ENCODE measurements at regions not wholly inside any gene's neighbourhood (a gene's known extent, or its start where the extent isn't known, plus 50 kb on each side); places are given as distances from the start of the nearest gene placed in this dataset.

DNA sequence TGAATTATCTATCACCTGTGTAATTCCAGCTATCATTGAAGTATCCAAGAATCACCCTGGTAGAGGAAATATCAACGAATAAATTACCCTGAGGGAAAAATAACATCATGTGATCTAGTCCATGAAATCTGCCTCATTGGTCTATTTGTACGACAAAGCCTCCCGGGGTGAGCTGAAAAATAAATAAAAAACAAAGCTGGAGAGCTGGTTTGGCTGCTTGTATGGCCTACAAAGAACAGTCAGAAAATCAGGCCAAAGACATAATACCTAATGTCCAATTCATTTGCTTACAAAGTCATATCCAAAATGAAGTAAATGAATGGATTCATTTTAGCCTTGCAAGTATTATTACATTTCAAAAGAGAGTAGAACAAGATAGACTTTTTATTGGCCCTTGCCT lies 449.9 kb downstream of the KLF12 start:
- no peak for TF ChIP-seq RAD21 (IDR thresholded peaks at IDR 0.05; ENCODE audit: low read depth)
- no peak for TF ChIP-seq CBX3 (IDR thresholded peaks at IDR 0.05; ENCODE audit: low read depth)
- TF ChIP-seq, protein P1, sequence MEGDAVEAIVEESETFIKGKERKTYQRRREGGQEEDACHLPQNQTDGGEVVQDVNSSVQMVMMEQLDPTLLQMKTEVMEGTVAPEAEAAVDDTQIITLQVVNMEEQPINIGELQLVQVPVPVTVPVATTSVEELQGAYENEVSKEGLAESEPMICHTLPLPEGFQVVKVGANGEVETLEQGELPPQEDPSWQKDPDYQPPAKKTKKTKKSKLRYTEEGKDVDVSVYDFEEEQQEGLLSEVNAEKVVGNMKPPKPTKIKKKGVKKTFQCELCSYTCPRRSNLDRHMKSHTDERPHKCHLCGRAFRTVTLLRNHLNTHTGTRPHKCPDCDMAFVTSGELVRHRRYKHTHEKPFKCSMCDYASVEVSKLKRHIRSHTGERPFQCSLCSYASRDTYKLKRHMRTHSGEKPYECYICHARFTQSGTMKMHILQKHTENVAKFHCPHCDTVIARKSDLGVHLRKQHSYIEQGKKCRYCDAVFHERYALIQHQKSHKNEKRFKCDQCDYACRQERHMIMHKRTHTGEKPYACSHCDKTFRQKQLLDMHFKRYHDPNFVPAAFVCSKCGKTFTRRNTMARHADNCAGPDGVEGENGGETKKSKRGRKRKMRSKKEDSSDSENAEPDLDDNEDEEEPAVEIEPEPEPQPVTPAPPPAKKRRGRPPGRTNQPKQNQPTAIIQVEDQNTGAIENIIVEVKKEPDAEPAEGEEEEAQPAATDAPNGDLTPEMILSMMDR (IDR thresholded peaks at IDR 0.05 in 2 of 3, conservative IDR thresholded peaks at IDR 0.05 in 1 of 3; ENCODE audit: borderline replicate concordance in 1 of 3, insufficient read depth in 1 of 3, low read depth in 2 of 3, low read length in 2 of 3) = no peak
- TF ChIP-seq EZH2phosphoT487 (IDR thresholded peaks at IDR 0.05; ENCODE audit: borderline replicate concordance) = no peak
- TF ChIP-seq, protein P2, sequence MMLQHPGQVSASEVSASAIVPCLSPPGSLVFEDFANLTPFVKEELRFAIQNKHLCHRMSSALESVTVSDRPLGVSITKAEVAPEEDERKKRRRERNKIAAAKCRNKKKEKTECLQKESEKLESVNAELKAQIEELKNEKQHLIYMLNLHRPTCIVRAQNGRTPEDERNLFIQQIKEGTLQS (IDR thresholded peaks at IDR 0.05) = no peak
- TF ChIP-seq FOSL1 (IDR thresholded peaks at IDR 0.05; ENCODE audit: low read depth) = no peak
- TF ChIP-seq, protein P3, sequence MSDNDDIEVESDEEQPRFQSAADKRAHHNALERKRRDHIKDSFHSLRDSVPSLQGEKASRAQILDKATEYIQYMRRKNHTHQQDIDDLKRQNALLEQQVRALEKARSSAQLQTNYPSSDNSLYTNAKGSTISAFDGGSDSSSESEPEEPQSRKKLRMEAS (IDR thresholded peaks at IDR 0.05) = no peak
- no peak for TF ChIP-seq SIN3A (IDR thresholded peaks at IDR 0.05; ENCODE audit: low read depth)
- TF ChIP-seq, protein P4, sequence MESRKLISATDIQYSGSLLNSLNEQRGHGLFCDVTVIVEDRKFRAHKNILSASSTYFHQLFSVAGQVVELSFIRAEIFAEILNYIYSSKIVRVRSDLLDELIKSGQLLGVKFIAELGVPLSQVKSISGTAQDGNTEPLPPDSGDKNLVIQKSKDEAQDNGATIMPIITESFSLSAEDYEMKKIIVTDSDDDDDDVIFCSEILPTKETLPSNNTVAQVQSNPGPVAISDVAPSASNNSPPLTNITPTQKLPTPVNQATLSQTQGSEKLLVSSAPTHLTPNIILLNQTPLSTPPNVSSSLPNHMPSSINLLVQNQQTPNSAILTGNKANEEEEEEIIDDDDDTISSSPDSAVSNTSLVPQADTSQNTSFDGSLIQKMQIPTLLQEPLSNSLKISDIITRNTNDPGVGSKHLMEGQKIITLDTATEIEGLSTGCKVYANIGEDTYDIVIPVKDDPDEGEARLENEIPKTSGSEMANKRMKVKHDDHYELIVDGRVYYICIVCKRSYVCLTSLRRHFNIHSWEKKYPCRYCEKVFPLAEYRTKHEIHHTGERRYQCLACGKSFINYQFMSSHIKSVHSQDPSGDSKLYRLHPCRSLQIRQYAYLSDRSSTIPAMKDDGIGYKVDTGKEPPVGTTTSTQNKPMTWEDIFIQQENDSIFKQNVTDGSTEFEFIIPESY (IDR thresholded peaks at IDR 0.05; ENCODE audit: extremely low read depth, insufficient replicate concordance, low read length) = no peak
- TF ChIP-seq YY1 (IDR thresholded peaks at IDR 0.05; ENCODE audit: extremely low read depth, insufficient replicate concordance, low read depth, low read length) = no peak
- no peak for TF ChIP-seq ZNF274 (IDR thresholded peaks at IDR 0.05; ENCODE audit: low read depth, low read length)
- TF ChIP-seq ELF1 (IDR thresholded peaks at IDR 0.05; ENCODE audit: borderline replicate concordance, low read depth) = no peak
- TF ChIP-seq TCF7L2 (IDR thresholded peaks at IDR 0.05; ENCODE audit: borderline replicate concordance, extremely low read depth, insufficient read depth, insufficient read length) = no peak
- TF ChIP-seq, protein P5, sequence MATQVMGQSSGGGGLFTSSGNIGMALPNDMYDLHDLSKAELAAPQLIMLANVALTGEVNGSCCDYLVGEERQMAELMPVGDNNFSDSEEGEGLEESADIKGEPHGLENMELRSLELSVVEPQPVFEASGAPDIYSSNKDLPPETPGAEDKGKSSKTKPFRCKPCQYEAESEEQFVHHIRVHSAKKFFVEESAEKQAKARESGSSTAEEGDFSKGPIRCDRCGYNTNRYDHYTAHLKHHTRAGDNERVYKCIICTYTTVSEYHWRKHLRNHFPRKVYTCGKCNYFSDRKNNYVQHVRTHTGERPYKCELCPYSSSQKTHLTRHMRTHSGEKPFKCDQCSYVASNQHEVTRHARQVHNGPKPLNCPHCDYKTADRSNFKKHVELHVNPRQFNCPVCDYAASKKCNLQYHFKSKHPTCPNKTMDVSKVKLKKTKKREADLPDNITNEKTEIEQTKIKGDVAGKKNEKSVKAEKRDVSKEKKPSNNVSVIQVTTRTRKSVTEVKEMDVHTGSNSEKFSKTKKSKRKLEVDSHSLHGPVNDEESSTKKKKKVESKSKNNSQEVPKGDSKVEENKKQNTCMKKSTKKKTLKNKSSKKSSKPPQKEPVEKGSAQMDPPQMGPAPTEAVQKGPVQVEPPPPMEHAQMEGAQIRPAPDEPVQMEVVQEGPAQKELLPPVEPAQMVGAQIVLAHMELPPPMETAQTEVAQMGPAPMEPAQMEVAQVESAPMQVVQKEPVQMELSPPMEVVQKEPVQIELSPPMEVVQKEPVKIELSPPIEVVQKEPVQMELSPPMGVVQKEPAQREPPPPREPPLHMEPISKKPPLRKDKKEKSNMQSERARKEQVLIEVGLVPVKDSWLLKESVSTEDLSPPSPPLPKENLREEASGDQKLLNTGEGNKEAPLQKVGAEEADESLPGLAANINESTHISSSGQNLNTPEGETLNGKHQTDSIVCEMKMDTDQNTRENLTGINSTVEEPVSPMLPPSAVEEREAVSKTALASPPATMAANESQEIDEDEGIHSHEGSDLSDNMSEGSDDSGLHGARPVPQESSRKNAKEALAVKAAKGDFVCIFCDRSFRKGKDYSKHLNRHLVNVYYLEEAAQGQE (IDR thresholded peaks at IDR 0.05; ENCODE audit: low read depth) = no peak
- no peak for TF ChIP-seq POLR2AphosphoS5 (IDR thresholded peaks at IDR 0.05; ENCODE audit: low read depth, low read length)
- no peak for TF ChIP-seq SRF (IDR thresholded peaks at IDR 0.05; ENCODE audit: low read depth)
- intact Hi-C loops (cut with micrococcal nuclease) = no loop called here
- no peaks in the 10 kb centered on the region for H3K9me3 ChIP-seq (ENCODE audit: control insufficient read depth in 1 of 2, insufficient read depth in 1 of 2, low read depth in 1 of 2, low read length in 2 of 2)
- H3K27me3 ChIP-seq (ENCODE audit: insufficient read depth, low read length) = no peaks in the 10 kb centered on the region
- H2AFZ ChIP-seq (ENCODE audit: low read depth, low read length, poor library complexity, severe bottlenecking) = no peak overlapping the region
- no TSS peak for BruUV-seq (replicated peaks)
- DNase-seq (ENCODE audit: low read depth, low spot score) (no peak), ATAC-seq (no peak)
- ChIA-PET CTCF (no interaction called here), POLR2A (no interaction called here), RAD21 (ENCODE audit: low non-redundant PET in 1 of 2, low total read pairs in 2 of 2, uncharacterized antibody in 2 of 2, unreplicated experiment in 2 of 2) (no interaction called here)
- H3K79me2 ChIP-seq (ENCODE audit: insufficient read depth, low read length) = no peaks in the 10 kb centered on the region
- H4K20me1 ChIP-seq (ENCODE audit: insufficient read depth) = no peaks in the 10 kb centered on the region
- no peaks in the 10 kb centered on the region for H3K9me2 ChIP-seq (ENCODE audit: insufficient read depth)
- H3K27ac ChIP-seq (ENCODE audit: low read depth, low read length) = no peak overlapping the region
- no peak overlapping the region for H3K4me2 ChIP-seq (ENCODE audit: low read length)
- no peak overlapping the region for H3K4me3 ChIP-seq (replicated peaks in 1 of 2; ENCODE audit: low read depth in 1 of 2, low read length in 2 of 2)
- H3K36me3 ChIP-seq (ENCODE audit: control insufficient read depth in 1 of 2, insufficient read depth in 2 of 2, low read length in 2 of 2) = no peaks in the 10 kb centered on the region
- H3K9ac ChIP-seq (ENCODE audit: low read length) = no peak overlapping the region
- no peaks in the 10 kb centered on the region for H3K4me1 ChIP-seq (ENCODE audit: control insufficient read depth in 1 of 2, insufficient read depth in 2 of 2, low read length in 2 of 2)

Measured in HCT116 (cell line).